GM19395 (cell line): ENCODE measurements at regions not wholly inside any gene's neighbourhood (a gene's known extent, or its start where the extent isn't known, plus 50 kb on each side); places are given as distances from the start of the nearest gene placed in this dataset.
"Not testable (repeated sequence)": the region's sequence is repeated elsewhere in the genome, so short reads cannot be mapped to it uniquely, and the experiment has no call there.

ENCODE experiments used
- ATAC-seq: cut with Tn5 transposase; IDR thresholded peaks from one replicate; pipeline ENCODE4 v1.9.1; 2021; ENCODE audit warnings: mild to moderate bottlenecking, moderate library complexity; ENCODE audit not compliant: unreplicated experiment

- ATAC-seq, result peak; percentile 76
Observed at GRCh38 chr1:194503209-194503608, 1316.8 kb upstream of the B3GALT2 start.

DNA sequence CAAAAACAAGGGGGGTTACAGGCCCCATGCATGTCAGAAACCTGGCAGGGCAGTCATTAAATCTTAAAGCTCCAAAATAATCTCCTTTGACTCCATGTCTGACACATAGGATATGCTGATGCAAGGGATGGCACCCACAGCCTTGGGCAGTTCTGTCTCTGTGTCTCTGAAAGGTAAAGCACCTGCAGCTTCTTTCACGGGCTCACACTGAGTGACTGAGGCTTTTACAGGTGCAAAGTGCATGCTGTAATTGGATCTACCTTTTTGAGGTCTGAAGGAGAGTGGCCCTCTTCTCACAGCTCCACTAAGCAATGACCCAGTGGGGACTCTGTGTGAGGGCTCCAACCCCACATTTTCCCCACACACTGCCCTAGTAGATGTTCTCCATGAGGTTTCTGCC is 1309.0 kb upstream of the B3GALT2 start:
- ATAC-seq, result no peak

- ATAC-seq, result no peak
Observed at GRCh38 chr1:194487172-194487571, 1300.8 kb upstream of the B3GALT2 start.

DNA sequence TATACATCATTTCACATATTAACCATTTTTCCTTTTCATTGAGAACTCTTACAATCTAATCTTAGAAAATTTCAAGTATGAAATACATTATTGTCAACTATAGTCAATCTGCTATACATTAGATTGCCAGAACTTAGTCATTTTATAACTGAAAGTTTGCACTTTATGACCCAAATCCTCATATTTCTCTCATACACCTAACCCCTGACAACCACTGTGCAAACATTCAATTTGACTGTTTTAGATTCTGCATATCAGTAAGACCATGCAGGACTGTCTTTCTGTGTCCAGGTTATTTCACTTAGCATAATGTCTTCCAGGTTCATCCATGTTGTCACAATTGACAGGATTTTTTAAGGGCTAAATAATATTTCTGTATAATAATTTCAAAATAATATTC is 1299.0 kb upstream of the B3GALT2 start:
- no peak for ATAC-seq

DNA sequence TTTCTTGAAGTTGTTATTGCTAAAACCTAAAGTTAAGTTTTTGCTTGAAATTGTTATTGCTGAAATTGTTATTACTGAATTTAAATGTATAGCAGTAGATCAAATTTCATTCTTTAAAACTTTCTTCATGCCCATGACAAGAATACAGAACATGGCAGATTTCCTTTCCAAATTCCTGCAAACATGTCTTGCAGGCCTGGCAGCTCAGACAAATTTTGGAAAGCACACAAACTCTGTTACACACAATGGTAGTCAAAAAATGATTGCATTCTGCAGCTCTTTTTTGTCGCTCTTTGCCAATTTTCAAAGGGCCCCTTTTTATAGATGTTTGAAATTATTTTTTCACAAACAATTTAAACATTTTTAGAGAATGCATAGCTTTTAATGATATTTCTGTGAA is 1292.3 kb upstream of the B3GALT2 start:
- no peak for ATAC-seq

- ATAC-seq, result peak; percentile 98
Observed at GRCh38 chr1:194477908-194478307, 1291.5 kb upstream of the B3GALT2 start.

DNA sequence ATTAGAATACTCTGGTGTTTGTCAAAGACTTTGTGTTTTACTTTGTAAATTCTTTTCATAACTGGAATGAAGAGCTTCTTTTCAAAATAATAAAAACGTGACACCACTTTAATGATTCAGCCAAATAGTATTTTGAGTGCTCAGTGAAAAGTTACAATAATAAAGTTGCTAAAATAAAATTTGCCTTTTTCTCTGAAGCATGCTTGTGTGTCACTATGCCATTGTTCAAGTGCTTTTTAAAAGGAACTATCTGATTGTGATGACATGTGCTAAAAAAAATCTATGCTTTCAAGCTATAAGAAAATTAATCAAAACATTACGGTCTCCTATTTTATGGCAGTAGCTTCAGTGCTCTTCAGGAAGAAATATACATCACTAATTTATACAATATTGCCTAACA is 1290.5 kb upstream of the B3GALT2 start:
- no peak for ATAC-seq

DNA sequence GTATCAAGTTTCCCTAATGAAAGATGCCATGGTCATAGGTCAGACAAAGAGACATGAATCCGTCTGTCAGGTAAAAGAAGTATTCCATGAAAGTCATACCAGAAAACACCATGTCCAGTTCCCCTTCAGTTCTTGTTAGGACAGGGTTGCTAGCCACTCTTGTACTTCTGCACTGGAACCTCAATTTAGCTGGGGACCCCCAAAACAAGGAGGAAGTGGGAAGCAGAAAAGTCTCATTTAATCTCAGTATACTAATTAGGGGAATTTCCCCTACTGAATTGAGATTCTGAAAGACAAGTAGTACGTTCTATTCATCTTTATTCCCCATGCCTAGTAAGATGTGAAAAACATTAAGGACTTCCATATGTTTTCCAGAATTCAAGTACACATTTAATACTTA is 1289.9 kb upstream of the B3GALT2 start:
- no peak for ATAC-seq

- no peak for ATAC-seq
Observed at GRCh38 chr1:194474701-194475100, 1288.3 kb upstream of the B3GALT2 start.

GRCh38 chr1:194473766-194474165 is 1287.4 kb upstream of the B3GALT2 start:
- no peak for ATAC-seq

GRCh38 chr1:194469282-194469681 is 1282.9 kb upstream of the B3GALT2 start:
- ATAC-seq, result no peak

DNA sequence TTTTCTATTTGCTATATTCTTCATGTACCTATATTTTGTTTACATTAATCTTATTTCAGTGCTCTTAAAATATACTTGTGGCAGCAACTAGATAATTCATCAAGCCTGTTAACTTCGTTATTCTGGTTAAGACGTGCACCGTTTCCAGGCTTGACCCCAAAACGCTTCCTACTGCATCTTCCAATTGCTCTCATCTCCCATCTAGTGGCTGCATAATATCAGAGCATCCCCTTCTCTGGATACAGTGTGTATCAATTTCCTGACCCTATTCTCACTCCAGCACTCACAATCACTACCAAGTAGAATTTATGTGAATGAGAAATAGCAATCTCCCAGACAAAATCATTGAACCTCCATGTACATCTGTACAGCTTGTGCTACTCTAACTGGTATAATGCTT is 1280.3 kb upstream of the B3GALT2 start:
- no peak for ATAC-seq

DNA sequence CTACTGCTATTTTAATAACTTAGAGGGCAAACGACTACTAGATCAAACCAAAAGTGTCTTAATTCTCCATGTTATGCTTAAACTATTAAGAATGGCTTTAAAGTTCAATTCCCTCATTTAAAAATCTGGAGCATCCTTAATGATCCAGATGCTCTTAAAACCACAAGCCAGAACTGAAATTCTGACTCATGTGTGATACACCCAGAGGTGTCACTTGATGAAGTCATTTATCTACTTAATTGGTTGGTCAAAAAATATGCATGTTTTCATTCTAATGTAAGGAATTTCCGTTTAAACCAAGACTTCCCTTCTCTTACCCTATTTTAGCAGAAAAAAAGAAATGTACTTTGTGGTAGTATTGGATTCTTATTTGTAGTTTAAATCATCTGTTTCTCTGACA is 1261.2 kb upstream of the B3GALT2 start:
- no peak for ATAC-seq

DNA sequence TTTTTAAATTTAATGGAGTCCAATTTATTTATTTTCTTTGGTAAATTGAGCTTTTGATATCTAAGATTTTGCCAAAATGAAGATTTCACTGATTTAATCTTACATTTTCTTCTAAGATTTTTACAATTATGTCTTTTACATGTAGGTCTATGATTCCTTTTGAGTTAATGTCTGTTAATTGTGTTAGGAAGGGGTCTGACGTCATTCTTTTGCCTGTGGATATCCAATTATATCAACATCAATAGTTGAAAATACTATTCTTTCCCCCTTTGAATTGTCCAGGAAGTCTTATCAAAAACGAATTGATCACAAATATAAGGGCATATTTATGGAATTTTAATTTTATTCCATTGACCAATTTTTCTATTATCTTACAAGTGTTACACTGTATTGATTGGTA is 1258.8 kb upstream of the B3GALT2 start:
- ATAC-seq, result no peak

DNA sequence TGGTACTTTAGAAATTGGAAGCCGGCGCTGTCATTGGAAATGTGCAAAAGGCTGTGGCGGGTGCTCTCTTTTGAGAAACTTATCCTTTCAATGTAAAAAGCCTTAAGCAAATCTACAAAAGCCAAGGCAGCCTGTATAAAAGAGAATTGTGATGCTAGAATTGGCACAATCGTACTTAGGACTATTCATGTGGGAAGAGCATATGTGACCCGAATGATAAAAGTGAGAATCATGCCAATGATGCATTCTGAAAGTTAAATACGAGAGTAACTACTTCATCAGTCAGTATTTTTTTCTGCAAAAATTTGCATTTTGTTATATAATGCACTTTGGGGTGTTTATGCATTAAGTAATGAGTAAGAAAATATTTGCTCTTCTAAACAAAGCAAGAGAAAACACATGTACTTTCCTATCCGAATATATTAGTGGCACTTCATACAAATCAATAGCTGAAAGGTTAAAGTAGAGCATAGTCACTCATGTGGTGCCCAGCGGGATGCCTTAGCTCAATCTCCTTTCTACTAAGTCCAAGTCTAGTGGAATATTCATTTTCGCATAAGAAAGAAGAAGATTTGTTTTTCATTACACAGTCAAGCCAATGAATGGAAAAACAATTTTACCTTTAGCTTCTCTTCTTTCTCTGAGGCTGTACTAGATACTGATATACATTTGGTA is 1256.6 kb upstream of the B3GALT2 start:
- no peak for ATAC-seq

GRCh38 chr1:194437135-194437534 is 1250.7 kb upstream of the B3GALT2 start:
- no peak for ATAC-seq

DNA sequence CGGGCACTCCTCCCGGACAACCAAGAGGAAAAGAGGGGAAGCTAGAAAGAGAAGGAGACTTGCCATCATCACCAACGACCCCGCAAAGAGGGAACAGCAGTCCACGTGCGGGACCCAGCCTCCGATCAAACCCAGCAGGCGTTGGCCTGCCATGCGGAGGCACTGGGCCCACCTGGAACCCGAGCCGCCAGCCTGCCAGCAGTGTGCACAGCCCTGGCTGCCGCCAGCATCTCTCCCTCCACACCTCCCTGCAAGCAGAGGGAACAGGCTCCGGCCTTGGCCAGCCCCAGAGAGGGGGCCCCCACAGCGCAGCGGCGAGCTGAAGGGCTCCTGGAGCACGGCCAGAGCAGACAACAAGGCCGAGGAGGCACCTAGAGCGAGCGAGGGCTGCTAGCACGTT is 1244.7 kb upstream of the B3GALT2 start:
- ATAC-seq, result no peak

- no peak for ATAC-seq
Observed at GRCh38 chr1:194420706-194421105, 1234.3 kb upstream of the B3GALT2 start.

DNA sequence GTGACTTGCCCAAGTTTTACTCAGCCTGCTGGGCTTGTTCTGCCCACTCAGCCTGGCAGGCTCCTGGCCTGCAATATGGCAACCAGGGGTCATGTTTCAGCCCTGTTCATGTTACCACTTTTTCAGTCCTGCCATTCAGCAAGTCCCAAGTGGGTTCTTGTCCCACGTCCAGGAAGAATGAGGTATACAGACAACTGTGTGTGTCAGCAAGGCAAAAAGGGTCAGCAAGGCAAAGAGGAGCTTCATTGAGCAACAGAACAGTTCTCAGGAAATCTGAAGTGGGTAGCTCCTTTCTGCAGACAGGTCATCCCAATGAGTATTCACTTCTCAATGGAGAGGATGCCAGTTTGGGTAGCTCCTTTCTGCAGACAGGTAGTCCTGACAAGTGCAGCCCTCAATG is 1233.3 kb upstream of the B3GALT2 start:
- no peak for ATAC-seq

GRCh38 chr1:194410756-194411155 is 1224.3 kb upstream of the B3GALT2 start:
- ATAC-seq, result no peak

- not testable (repeated sequence) for ATAC-seq
Observed at GRCh38 chr1:194407238-194407637, 1220.8 kb upstream of the B3GALT2 start.

GRCh38 chr1:194394676-194395075 is 1208.3 kb upstream of the B3GALT2 start:
- no peak for ATAC-seq

DNA sequence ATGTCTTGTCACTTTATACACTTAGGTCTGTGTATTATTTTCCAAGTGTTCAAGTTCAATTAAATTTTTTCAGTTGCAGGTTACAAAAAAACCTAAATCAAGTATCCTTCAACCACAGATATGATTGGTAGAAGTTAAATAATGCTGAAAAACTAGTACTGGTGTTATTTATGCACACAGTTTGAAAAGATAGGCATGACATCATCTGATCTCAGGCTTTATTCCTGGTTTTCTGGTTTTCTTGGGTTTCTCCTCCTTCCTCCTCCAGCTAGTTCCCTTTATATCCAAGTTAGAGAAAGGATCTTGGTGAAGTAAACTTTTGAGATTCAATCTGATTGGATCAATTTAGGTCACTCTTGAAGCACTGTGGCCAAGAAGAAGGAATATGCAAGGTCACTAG is 1201.1 kb upstream of the B3GALT2 start:
- no peak for ATAC-seq
